Stimulated activated effector memory CD8-positive, alpha-beta T cell treated with anti-CD3 and anti-CD28 coated beads, Interleukin-12 subunit alpha, Interleukin-12 subunit beta, amount 100 ng/mL, for 72 hours (primary cell): ENCODE measurements at regions not wholly inside any gene's neighbourhood (a gene's known extent, or its start where the extent isn't known, plus 50 kb on each side); places are given as distances from the start of the nearest gene placed in this dataset.
A peak's percentile ranks its signal among the peaks of the same experiment; 100 is the strongest.
"Not testable (repeated sequence)": the region's sequence is repeated elsewhere in the genome, so short reads cannot be mapped to it uniquely, and the experiment has no call there.

ENCODE experiments used
- ATAC-seq: fragments of 150-1000 bp; cut with Tn5 transposase; 2 replicates; pipeline ENCODE4 v1.10.0; 2021
- DNase-seq, 2 donors: peaks; one replicate each; pipeline ENCODE4 v3.0.0; 2021 to 2022; ENCODE audit warnings: low spot score in 2 of 2
- H3K27ac Mint-ChIP-seq: one replicate; pipeline ENCODE4 v1.8.0; 2022; ENCODE audit warnings: mild to moderate bottlenecking, mixed read lengths
- H3K36me3 Mint-ChIP-seq: one replicate; pipeline ENCODE4 v1.8.0; 2022; ENCODE audit warnings: mild to moderate bottlenecking, mixed read lengths
- H3K4me1 Mint-ChIP-seq: one replicate; pipeline ENCODE4 v1.8.0; 2022; ENCODE audit warnings: mixed read lengths
- H3K4me3 Mint-ChIP-seq: one replicate; pipeline ENCODE4 v1.8.0; 2022; ENCODE audit warnings: mild to moderate bottlenecking, mixed read lengths
- H3K9me3 Mint-ChIP-seq: one replicate; pipeline ENCODE4 v1.8.0; 2022; ENCODE audit warnings: mixed read lengths

DNA sequence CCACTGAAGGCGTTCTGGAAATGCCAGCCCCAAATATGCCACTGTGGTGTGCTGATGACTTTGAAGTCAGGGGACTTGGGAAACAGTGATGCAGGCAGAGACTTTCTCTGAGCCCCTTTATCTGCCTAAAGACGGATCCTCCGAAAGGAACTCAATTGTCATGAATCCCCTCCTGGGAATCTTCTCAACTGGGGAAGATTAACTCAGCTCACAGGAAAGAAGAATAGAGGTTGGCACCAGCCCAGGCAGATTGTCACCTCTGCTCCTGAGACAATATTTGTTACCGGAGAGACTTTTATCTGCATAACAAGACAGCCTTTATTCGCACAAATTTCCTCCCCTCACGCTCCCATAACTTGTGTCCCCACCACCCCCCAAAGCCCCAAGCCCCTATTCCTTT lies 414.4 kb downstream of the FUT8 start:
- Mint-ChIP-seq H3K4me3 (no peak overlapping the region), H3K27ac (no peak overlapping the region), H3K4me1 (peaks cover 7% of the 10 kb centered on the region), H3K36me3 (no peaks in the 10 kb centered on the region), H3K9me3 (no peaks in the 10 kb centered on the region)
- ATAC-seq (no peak), DNase-seq (no peak)

GRCh38 chr14:65827520-65827919 lies 415.0 kb downstream of the FUT8 start:
- H3K4me3 Mint-ChIP-seq: no peak overlapping the region
- no peak overlapping the region for H3K27ac Mint-ChIP-seq

DNA sequence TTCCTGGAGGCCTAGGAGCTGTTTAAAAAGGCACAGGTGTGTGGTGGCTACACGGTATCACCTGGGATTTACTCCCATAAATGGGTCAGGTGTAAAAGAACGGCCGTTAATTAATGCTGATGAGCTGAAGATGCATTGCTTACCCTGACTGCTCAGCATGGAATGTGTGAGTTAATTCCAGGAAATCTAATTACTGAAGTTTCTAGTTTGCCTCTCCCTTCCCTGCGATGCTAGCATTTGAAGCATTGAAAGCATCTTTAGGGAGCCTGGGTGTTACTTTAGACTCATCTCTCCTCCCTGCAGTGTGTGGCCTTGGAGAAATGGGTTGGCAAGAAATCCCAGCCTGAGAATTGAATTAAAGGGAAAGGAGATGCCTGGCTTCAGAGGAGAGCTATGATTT lies 415.9 kb downstream of the FUT8 start:
- H3K4me3 Mint-ChIP-seq: no peak overlapping the region
- ATAC-seq (no peak), DNase-seq (no peak)
- no peaks in the 10 kb centered on the region for H3K36me3 Mint-ChIP-seq
- H3K27ac Mint-ChIP-seq: no peak overlapping the region
- H3K4me1 Mint-ChIP-seq: peaks cover 12% of the 10 kb centered on the region
- H3K9me3 Mint-ChIP-seq: no peaks in the 10 kb centered on the region

More at GRCh38 chr14:65827520-65827919, 415.0 kb downstream of the FUT8 start:
- ATAC-seq: no peak
- Mint-ChIP-seq H3K9me3 (no peaks in the 10 kb centered on the region), H3K4me1 (peaks cover 7% of the 10 kb centered on the region), H3K36me3 (no peaks in the 10 kb centered on the region)
- no peak for DNase-seq

DNA sequence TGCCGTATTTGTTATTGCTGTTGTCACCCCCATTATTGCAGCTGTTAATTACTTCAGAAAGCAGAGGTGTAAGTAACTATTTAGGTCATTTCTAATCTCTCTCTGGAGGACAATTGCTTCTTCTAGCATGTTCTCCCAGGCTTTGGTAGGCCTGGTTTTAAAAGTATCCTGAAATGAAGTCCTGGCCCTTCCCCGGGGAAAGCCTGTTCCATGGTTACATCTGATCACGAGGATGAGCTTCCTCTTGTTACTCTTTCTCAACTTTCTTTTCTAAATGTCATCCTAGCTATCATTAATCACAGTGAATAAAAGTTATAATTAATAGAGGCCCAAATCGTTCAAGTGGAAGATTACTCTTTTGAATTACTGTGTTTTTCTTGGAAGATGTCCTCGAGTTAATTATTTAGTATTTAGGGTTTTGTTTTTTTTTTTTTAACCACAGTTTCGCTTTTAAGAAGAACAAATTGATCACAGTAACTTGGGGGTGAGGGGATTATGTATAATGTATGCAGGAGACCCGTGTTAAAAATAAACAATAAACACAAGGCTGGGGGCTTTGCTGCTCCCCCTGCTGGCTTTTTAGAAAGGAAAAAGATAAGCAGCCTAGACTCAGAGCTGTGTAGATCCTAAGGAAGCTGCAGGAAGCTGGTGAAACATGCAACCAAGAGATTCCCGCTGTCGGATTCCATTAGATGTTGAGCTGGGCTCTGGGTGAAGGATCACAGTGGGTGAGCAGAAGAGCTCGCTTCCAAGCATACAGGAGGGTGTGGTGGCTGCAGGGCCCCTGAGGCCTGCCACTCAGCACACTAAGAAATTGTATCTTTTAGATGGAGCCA lies 420.1 kb downstream of the FUT8 start:
- Mint-ChIP-seq H3K4me1 (peaks cover 34% of the 10 kb centered on the region), H3K9me3 (no peaks in the 10 kb centered on the region), H3K27ac (no peak overlapping the region), H3K36me3 (no peaks in the 10 kb centered on the region), H3K4me3 (no peak overlapping the region)
- ATAC-seq (no peak), DNase-seq (no peak)

DNA sequence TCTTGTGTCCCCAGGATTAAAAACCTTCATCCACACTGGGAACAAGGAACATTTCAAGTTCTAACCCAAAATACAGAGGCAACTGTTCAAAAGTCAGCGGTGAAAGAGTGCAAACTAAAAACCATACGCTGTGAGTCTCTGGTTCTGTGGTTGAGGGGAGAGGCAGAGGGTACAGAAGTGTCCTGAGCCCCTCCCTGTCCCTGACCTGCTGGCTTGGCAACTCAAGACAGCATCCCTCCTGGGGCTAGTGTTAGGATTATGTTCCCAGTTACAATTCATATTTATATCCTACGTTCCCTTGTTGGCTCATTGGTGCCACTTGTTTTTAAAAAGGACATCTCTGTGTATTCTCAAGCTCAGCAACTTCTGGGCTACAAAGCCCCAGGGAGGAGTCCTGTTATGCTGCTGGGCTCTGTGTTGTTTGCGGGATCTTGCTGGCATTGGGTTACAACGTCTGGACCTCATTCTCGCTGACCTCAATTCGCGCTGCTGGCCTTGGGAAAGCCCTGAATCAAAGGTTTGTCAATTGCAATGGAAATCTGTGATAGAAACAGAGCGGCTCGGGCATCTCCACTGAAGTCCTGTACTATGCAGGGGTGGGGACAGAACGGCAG lies 420.8 kb downstream of the FUT8 start:
- Mint-ChIP-seq H3K4me1 (peaks cover 41% of the 10 kb centered on the region), H3K9me3 (no peaks in the 10 kb centered on the region), H3K36me3 (no peaks in the 10 kb centered on the region), H3K4me3 (no peak overlapping the region), H3K27ac (no peak overlapping the region)
- ATAC-seq (no peak), DNase-seq (no peak)

DNA sequence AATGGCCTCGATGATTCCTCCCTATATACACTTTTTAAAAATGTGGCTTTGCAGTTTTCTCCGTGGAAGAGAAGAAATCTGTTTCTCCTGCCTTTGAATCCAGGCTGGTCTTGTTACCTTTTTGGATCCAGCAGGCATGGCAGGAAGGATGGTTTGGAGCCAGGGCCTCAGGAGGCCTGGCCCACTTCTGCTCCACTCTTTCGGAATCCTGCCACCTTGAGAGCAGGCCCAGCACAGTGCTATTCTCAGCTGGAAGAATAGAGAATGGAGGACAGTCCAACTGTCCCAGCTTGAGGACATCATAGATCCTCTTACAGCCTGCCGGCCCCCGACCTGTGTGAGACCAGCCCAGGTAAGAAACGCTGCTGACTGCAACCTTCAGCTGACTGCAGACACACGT lies 421.5 kb downstream of the FUT8 start:
- no peaks in the 10 kb centered on the region for H3K36me3 Mint-ChIP-seq
- peaks cover 47% of the 10 kb centered on the region for H3K4me1 Mint-ChIP-seq
- no peak overlapping the region for H3K4me3 Mint-ChIP-seq
- H3K9me3 Mint-ChIP-seq: no peaks in the 10 kb centered on the region
- DNase-seq: no peak
- ATAC-seq: no peak
- H3K27ac Mint-ChIP-seq: no peak overlapping the region

- Mint-ChIP-seq H3K36me3 (no peaks in the 10 kb centered on the region), H3K9me3 (no peaks in the 10 kb centered on the region), H3K27ac (no peak overlapping the region), H3K4me3 (no peak overlapping the region), H3K4me1 (peaks cover 54% of the 10 kb centered on the region)
- DNase-seq (no peak), ATAC-seq (no peak)
These were observed 422.3 kb downstream of the FUT8 start for GRCh38 chr14:65834812-65835211.

DNA sequence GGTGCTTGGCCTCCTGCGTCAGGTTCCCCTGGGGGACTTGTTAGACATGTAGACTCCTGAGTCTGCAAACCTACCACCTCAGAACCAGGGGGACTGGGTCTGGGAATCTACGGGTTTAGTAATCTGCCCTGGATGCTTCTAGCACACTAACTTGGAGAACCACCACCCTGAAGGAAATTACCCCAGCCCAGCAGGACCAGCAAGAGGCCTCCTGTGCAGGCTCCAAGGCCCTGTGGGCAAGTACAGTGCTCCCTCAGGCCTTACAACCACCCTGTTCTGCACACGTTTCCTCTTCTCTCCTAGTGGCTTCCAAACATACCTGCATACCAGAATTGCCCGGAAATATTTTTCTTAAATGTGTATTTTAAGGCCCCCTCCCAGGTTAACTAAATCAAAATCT lies 423.0 kb downstream of the FUT8 start:
- H3K36me3 Mint-ChIP-seq: no peaks in the 10 kb centered on the region
- no peak overlapping the region for H3K4me3 Mint-ChIP-seq
- H3K4me1 Mint-ChIP-seq: peaks cover 57% of the 10 kb centered on the region
- DNase-seq (no peak), ATAC-seq (no peak)
- no peaks in the 10 kb centered on the region for H3K9me3 Mint-ChIP-seq
- H3K27ac Mint-ChIP-seq: no peak overlapping the region

DNA sequence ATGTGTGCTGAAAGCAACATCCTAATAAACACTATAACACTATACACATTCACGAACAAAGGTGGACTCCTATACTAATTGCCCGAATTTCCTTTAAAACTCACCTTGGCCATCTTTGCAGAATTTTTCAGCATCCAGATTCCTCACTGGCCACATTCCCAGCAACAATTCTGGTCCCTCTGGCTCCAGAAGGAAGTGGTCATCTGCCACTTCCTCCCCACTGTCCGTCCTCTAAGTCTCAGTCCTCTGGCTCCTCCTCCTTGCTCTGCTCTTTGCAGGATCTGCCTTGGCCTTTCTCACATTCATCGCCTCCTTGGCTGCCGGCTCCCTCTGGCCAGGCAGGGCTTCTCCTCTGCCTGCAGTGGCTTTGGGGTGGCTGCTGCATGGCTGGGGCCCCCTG lies 426.0 kb downstream of the FUT8 start:
- H3K4me1 Mint-ChIP-seq: peaks cover 65% of the 10 kb centered on the region
- no peak for ATAC-seq
- H3K36me3 Mint-ChIP-seq: no peaks in the 10 kb centered on the region
- H3K9me3 Mint-ChIP-seq: no peaks in the 10 kb centered on the region
- DNase-seq: no peak
- H3K27ac Mint-ChIP-seq: peak overlapping the region; percentile 48
- no peak overlapping the region for H3K4me3 Mint-ChIP-seq

GRCh38 chr14:65840118-65840751 lies 427.7 kb downstream of the FUT8 start:
- no peaks in the 10 kb centered on the region for H3K36me3 Mint-ChIP-seq
- DNase-seq (no peak), ATAC-seq (no peak)
- H3K9me3 Mint-ChIP-seq: no peaks in the 10 kb centered on the region
- no peak overlapping the region for H3K4me3 Mint-ChIP-seq
- H3K27ac Mint-ChIP-seq: no peak overlapping the region
- H3K4me1 Mint-ChIP-seq: peaks cover 54% of the 10 kb centered on the region

DNA sequence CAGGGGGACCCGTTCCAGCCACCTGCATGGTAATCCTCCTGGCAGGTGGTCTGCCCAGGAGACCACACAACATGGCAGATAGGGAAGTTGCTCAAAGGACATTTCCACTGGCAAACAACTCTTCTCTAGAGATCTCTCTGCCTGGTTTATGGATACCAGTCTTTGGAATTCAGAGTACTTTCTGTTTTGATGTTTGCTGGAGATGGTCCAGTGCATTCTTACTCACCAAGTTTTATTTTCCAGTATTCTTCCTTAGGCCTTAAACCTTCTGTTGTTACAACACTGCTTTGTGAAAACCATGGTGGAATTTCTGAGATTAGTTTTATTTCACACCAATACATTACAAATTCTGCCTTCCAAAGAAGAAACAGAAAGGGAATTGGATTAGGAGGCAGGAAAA lies 428.3 kb downstream of the FUT8 start:
- Mint-ChIP-seq H3K36me3 (no peaks in the 10 kb centered on the region), H3K9me3 (no peaks in the 10 kb centered on the region), H3K27ac (no peak overlapping the region), H3K4me3 (no peak overlapping the region), H3K4me1 (peaks cover 59% of the 10 kb centered on the region)
- no peak for ATAC-seq
- no peak for DNase-seq

DNA sequence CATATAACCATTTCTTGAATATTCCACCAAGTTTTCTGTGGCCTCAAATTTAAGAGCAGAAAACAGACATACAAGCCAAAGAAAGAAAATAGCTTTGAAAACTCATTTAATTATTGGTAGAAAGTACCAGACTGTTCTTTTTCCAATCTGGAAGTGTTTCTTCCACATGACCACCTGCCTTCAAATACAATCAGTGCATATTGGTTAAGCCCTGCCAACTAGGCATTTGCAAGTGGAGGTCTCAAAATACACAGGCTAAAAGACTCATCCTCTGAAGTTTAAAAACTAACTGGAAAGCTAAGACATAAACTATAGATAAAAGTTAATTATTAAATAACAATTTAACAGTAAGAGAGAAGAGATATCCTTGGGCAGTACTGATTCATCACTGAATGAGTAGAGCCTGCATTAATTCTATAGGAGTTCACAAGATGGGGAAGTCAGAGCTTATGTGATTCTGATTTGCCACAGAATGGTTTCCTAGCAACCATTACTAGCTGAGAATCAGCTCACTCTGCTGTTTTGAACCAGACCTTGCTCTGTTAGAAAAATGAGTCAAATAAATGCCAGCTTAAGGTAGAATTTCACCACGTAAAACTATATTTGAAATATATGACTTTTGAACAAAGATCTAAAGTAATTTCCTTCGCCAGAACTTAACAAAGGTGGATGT lies 433.8 kb downstream of the FUT8 start:
- peak; percentile 81 for ATAC-seq
- peaks cover 68% of the 10 kb centered on the region for H3K4me1 Mint-ChIP-seq
- peak overlapping the region; percentile 68 for H3K4me3 Mint-ChIP-seq

GRCh38 chr14:65847075-65847847 lies 434.7 kb downstream of the FUT8 start:
- ATAC-seq (peak; percentile 88), DNase-seq (peak; percentile 38 to 67)
- H3K36me3 Mint-ChIP-seq: no peaks in the 10 kb centered on the region
- H3K9me3 Mint-ChIP-seq: no peaks in the 10 kb centered on the region
- peak overlapping the region; percentile 68 for H3K4me3 Mint-ChIP-seq
- H3K27ac Mint-ChIP-seq: peak overlapping the region; percentile 92
- peaks cover 71% of the 10 kb centered on the region for H3K4me1 Mint-ChIP-seq

More for the DNA sequence above, 433.8 kb downstream of the FUT8 start:
- Mint-ChIP-seq H3K9me3 (no peaks in the 10 kb centered on the region), H3K27ac (peak overlapping the region; percentile 92), H3K36me3 (no peaks in the 10 kb centered on the region)
- no peak for DNase-seq

DNA sequence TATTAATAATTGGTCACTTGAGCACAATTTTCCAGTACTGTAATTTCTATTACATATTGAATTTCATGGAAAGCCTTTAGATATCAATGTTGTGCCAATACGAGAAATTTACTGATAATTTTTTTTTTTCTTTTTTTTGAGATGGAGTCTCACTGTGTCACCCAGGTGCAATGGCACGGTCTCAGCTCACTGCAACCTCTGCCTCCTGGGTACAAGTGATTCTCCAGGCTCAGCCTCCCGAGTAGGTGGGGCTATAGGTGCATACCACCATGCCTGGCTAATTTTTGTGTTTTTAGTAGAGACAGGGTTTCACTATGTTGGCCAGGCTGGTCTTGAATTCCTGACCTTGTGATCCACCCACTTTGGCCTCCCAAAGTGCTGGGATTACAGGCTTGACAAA lies 435.4 kb downstream of the FUT8 start:
- not testable (repeated sequence) for DNase-seq, H3K36me3 Mint-ChIP-seq, H3K9me3 Mint-ChIP-seq, ATAC-seq
- Mint-ChIP-seq H3K4me3 (peak overlapping the region; percentile 68), H3K27ac (peak overlapping the region; percentile 92), H3K4me1 (peaks cover 66% of the 10 kb centered on the region)

GRCh38 chr14:65849091-65849490 lies 436.6 kb downstream of the FUT8 start:
- peaks cover 56% of the 10 kb centered on the region for H3K4me1 Mint-ChIP-seq
- ATAC-seq (no peak), DNase-seq (no peak)
- no peak overlapping the region for H3K4me3 Mint-ChIP-seq
- H3K27ac Mint-ChIP-seq: peak overlapping the region; percentile 36
- no peaks in the 10 kb centered on the region for H3K9me3 Mint-ChIP-seq
- no peaks in the 10 kb centered on the region for H3K36me3 Mint-ChIP-seq
